DMS53 treated with DMSO at 0.1 percent for 48 hours (cell line): ENCODE measurements at regions not wholly inside any gene's neighbourhood (a gene's known extent, or its start where the extent isn't known, plus 50 kb on each side); places are given as distances from the start of the nearest gene placed in this dataset.
"Not testable (repeated sequence)": the region's sequence is repeated elsewhere in the genome, so short reads cannot be mapped to it uniquely, and the experiment has no call there.

Source experiments
- DNase-seq: peaks from one replicate; lab custom pipeline; 2025; ENCODE audit not compliant: unreplicated experiment; lab: John Stamatoyannopoulos, UW

GRCh38 chr5:23103566-23103965, 250.4 kb upstream of the CDH12 start:
- no peak for DNase-seq

DNA sequence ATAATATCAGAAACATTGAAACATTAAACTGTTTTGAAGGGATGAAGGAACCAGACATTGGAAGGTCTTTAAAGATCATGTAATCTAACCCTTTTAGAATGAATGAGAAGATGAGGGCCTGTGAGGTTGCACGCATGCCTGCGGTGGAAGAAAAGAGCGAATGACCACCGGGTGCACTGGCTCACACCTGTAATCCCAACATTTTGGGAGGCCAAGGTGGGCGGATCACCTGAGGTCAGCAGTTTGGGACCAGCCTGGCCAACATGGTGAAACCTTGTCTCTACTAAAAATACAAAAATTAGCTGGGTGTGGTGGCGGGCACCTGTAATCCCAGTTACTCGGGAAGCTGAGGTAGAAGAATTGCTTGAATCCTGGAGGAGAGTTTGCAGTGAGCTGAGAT, 242.3 kb upstream of the CDH12 start:
- not testable (repeated sequence) for DNase-seq

DNA sequence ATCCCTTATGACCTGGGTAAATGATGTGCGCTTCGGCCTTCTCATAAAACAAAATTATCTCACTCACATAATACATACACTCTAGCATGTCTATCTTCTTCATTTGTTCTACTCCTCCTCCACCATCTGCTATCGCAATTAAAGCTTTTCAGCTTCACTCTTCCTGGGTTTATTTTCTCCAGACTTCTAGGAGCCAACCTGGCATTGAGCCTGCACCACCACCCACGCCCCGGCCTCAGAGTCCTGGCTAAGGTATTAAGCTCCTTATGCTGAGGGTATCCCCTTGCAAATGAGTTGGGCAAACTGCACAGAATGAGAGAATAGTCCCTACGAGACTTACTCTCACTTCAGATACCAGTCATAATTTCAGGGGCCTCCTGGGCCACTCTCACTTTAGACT, 236.1 kb upstream of the CDH12 start:
- DNase-seq = no peak

- peak; percentile 74 for DNase-seq
Measured at GRCh38 chr5:23084815-23085214, 231.7 kb upstream of the CDH12 start.

GRCh38 chr5:23072179-23072578, 219.0 kb upstream of the CDH12 start:
- no peak for DNase-seq

- DNase-seq = no peak
Measured at GRCh38 chr5:23071682-23072081, 218.5 kb upstream of the CDH12 start.

- no peak for DNase-seq
Measured at GRCh38 chr5:23064710-23065109, 211.6 kb upstream of the CDH12 start.

GRCh38 chr5:23053846-23054245, 200.7 kb upstream of the CDH12 start:
- DNase-seq = no peak

GRCh38 chr5:23042226-23042625, 189.1 kb upstream of the CDH12 start:
- no peak for DNase-seq

GRCh38 chr5:23035555-23036090, 182.5 kb upstream of the CDH12 start:
- DNase-seq = no peak

DNA sequence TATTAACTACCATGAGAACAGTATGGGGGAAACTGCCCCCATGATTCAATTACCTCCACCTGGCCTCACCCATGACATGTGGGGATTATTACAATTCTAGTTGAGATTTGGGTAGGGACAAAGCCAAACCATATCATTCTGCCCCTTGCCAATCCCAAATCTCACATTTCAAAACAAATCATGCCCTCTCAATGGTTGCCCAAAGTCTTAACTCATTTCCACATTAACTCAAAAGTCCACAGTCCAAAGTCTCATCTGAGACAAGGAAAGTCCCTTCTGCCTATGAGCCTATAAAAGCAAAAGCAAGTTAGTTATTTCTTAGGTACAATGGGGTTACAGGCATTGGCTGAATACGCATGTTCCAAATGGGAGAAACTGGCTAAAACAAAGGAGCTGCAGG, 180.7 kb upstream of the CDH12 start:
- no peak for DNase-seq

DNA sequence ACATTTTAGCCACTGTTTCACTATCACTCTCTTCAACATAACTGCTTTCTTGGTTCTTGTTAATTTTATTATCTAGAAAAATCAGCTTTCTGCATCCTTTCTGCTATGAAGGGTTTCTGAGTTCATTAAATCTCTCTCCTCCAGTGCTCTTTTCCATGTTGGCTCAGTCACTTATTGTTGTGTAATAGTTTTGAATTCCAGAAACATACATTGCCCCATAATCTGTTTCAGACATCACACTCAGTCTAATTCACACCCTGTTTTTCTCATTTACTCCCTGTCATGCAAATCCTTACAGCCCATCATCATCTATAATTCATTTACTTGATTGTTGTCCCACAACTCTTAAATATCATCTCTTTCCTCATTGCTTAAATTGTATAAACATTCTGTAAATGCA, 176.1 kb upstream of the CDH12 start:
- DNase-seq = no peak

DNA sequence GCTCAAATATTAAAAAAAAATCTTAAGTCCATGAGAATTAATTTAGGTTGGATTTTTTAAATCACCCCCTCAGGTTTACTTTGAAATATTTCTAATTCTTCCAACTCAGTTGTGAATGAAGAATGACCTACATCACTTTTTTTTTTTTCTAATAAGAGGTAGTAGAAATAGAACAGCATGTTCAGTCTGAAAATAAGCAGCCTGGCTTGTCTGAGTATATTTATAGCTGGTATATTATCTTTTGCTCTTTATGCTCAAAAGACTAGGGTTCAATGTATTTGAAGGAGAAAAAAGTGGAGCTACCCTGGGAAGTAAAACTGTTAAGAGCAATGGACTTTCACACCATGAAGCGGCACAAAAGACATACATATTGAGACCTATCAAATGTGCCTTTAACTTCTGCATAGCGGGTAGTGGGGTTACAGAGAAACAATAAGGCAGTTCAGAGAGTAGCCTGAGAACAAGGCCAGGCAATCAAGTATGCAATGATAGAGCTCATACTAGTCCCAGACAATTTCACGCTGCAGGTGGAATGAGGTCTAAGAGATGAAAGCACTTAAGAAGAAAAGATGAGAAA, 175.4 kb upstream of the CDH12 start:
- no peak for DNase-seq

- no peak for DNase-seq
Measured at GRCh38 chr5:23027830-23028229, 174.7 kb upstream of the CDH12 start.

GRCh38 chr5:23027331-23027730, 174.2 kb upstream of the CDH12 start:
- DNase-seq = no peak

GRCh38 chr5:23026252-23027170, 173.4 kb upstream of the CDH12 start:
- DNase-seq = no peak

DNA sequence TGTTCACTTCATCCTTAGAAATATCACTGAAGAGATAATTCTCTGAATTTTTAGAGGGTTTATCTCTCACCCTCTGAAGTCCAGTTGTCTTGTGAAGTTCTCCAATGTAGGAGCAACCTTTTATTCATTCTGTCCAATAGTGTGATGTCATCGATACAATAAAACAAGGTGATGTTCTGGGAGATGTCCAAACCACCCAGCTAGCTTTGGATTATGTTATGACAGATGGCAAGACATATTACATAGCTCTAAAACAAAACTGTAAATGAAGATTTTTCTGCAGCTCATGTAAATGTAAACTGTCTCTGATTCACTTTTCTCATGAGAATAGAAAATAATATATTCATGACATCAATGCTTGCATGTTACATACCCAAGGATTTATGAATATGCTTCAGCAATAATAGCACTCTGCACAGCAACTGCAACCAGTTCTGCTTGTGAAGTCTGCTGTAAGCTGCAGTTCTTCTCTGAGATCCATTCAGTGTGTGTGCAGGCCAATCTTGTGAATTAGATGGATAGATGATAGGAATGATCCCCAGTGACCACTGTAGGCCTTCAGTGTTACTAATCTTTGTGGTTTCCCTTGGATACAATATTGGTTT, 172.6 kb upstream of the CDH12 start:
- DNase-seq = no peak

DNA sequence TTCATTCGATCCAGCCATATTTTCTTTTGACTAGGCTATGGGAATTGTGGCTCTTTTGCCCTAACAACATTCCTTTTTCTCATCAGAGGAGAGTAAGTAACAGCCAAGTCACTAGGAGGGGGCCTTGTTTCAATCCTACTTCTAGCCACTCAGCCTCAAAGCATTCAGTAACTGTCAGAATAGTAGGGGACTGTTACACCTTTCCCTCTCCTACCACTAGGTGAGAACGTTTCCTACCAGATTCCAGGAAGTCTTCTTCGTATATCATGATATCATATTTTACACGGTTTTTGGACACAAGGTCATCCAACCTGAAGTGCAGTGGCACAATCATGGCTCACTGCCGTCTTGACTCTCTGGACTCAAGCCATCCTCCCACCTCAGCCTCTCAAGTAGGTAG, 171.3 kb upstream of the CDH12 start:
- no peak for DNase-seq

GRCh38 chr5:23014825-23015224, 161.7 kb upstream of the CDH12 start:
- DNase-seq = no peak

DNA sequence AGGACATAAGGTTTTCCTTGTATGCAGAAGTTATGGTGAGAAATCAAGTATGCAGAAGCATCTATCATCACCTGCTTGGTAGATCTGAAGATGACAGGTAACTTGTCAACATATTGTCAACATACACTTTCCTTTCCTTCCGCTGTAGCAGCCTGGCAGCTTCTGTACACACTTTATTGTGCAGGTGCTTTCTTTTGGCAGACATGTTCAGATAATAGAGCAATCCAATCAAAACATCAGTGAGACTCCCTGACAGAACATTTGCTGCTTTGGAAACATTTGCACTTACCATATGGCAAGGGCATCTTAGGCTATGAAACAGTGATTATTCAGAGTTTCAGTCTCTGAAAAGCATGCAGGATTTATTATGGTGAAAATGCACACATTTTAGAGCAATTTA, 161.1 kb upstream of the CDH12 start:
- peak; percentile 37 for DNase-seq

GRCh38 chr5:23013395-23013998, 160.4 kb upstream of the CDH12 start:
- DNase-seq = peak; percentile 4

DNA sequence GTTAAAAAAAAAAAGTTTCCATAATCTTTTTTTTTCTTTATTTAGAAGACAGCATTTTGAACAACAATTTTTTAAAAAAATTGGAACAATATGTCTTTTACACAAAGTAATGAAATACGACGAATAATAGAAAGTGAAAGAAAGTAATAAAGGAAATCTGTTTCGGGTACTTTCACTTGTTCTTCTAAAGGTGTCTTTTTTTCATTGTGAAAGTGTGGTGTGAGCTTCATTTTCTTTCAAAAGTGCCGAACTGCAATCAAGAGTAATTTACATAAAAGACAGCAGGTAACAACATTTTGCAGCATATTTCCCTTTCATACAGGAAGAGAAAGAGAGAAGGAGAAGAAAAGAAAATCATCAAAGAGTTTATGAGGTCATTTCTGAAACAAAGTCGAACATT, 159.7 kb upstream of the CDH12 start:
- DNase-seq = no peak
